HEK293T (cell line): ENCODE measurements at regions not wholly inside any gene's neighbourhood (a gene's known extent, or its start where the extent isn't known, plus 50 kb on each side); places are given as distances from the start of the nearest gene placed in this dataset.

Source experiments
- BHLHE40 ChIP-seq: fragments of 450-650 bp; IDR thresholded peaks from 2 replicates; pipeline ENCODE4 v1.6.1; 2016; ENCODE audit warnings: mild to moderate bottlenecking, moderate library complexity, borderline replicate concordance
- FOXA1 ChIP-seq: fragments of 450-650 bp; IDR thresholded peaks from 2 replicates; pipeline ENCODE4 v1.6.1; 2016; ENCODE audit warnings: mild to moderate bottlenecking
- FOXM1 ChIP-seq: fragments of 450-650 bp; IDR thresholded peaks from 2 replicates; pipeline ENCODE4 v1.6.1; 2017; ENCODE audit warnings: mild to moderate bottlenecking, borderline replicate concordance
- SP1 ChIP-seq: fragments of 450-650 bp; IDR thresholded peaks from 2 replicates; pipeline ENCODE4 v1.6.1; 2017
- TARDBP ChIP-seq: fragments of 450-650 bp; IDR thresholded peaks from 2 replicates; pipeline ENCODE4 v1.6.1; 2016
- TF ChIP-seq, protein P1 (sequence below): fragments of 450-650 bp; IDR thresholded peaks from 2 replicates; pipeline ENCODE4 v1.6.1; 2016

DNA sequence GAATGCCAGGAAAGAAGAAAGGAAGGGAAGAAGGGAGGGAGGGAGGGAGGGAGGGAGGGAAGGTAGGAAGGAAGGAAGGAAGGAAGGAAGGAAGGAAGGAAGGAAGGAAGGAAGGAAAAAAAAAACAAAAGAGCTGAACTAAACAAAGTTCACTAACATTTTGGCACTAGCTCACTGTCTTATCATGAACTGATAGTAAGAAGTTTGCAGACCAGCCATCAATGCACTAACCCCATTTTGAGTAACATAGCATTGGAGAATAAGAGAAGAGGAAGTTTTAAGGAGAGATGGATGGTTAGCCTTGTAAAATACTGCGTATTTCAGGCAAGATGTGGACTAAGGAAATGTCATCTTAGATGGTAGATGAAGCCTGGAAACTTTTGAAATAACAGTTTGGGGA lies 1136.0 kb downstream of the FLRT2 start:
- TF ChIP-seq FOXM1 (no peak), FOXA1 (no peak), BHLHE40 (no peak), TARDBP (no peak), SP1 (no peak)
- TF ChIP-seq, protein P1, sequence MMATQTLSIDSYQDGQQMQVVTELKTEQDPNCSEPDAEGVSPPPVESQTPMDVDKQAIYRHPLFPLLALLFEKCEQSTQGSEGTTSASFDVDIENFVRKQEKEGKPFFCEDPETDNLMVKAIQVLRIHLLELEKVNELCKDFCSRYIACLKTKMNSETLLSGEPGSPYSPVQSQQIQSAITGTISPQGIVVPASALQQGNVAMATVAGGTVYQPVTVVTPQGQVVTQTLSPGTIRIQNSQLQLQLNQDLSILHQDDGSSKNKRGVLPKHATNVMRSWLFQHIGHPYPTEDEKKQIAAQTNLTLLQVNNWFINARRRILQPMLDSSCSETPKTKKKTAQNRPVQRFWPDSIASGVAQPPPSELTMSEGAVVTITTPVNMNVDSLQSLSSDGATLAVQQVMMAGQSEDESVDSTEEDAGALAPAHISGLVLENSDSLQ: no peak
